HEK293 (cell line): ENCODE measurements at regions not wholly inside any gene's neighbourhood (a gene's known extent, or its start where the extent isn't known, plus 50 kb on each side); places are given as distances from the start of the nearest gene placed in this dataset.

Experiments
- CTCF ChIA-PET: fragments of 350-600 bp; formaldehyde crosslinking; extraction: SDS; loops from one replicate; lab custom pipeline; 2021; ENCODE audit warnings: antibody characterized with exemption; lab: Yijun Ruan, JAX
- POLR2A ChIA-PET: fragments of 300-600 bp; formaldehyde crosslinking; extraction: SDS; loops from one replicate; lab custom pipeline; 2020; ENCODE audit warnings: antibody characterized with exemption, inconsistent platforms; lab: Yijun Ruan, JAX
- H3K27ac ChIP-seq: fragments of 200-500 bp; sonication (Bioruptor generic); 2 replicates; pipeline ENCODE4 v1.5.1; 2014; ENCODE audit warnings: low read depth, low read length, control low read depth, inconsistent platforms; ENCODE audit errors: extremely low read depth
- H3K36me3 ChIP-seq, 2 experiments: fragments of 200-500 bp in 1 of 2; sonication (Bioruptor generic) in 1 of 2; 1 replicate in 1 of 2; 2 replicates in 1 of 2; pipeline ENCODE4 v1.5.1; 2014 to 2017; ENCODE audit warnings: inconsistent platforms in 2 of 2, low read length in 2 of 2; ENCODE audit not compliant: control insufficient read depth in 2 of 2, insufficient read depth in 1 of 2
- H3K4me1 ChIP-seq: fragments of 200-500 bp; sonication (Bioruptor generic); 2 replicates; pipeline ENCODE4 v1.5.1; 2014; ENCODE audit warnings: mild to moderate bottlenecking, low read length, inconsistent platforms; ENCODE audit not compliant: control insufficient read depth, insufficient read depth
- H3K4me3 ChIP-seq: 2 replicates; pipeline ENCODE4 v1.5.1; 2011; ENCODE audit warnings: low read depth, mild to moderate bottlenecking, control low read depth, low read length, moderate library complexity
- H3K9me3 ChIP-seq: fragments of 200-500 bp; sonication (Bioruptor generic); 2 replicates; pipeline ENCODE4 v1.5.1; 2014; ENCODE audit warnings: low read depth, low read length, inconsistent platforms; ENCODE audit not compliant: control insufficient read depth, insufficient read depth
- EGR2 ChIP-seq: fragments of 450-650 bp; formaldehyde crosslinking; IDR thresholded peaks from 2 replicates; pipeline ENCODE4 v1.5.1; 2016; ENCODE audit warnings: low read depth, missing biosample characterization, missing genetic modification characterization
- KLF7 ChIP-seq: fragments of 450-650 bp; formaldehyde crosslinking; IDR thresholded peaks from 2 replicates; pipeline ENCODE4 v1.5.1; 2016; ENCODE audit warnings: missing biosample characterization, missing genetic modification characterization, borderline replicate concordance
- MZF1 ChIP-seq: fragments of 450-650 bp; formaldehyde crosslinking; IDR thresholded peaks from 2 replicates; pipeline ENCODE4 v1.5.1; 2017; ENCODE audit warnings: missing biosample characterization, missing genetic modification characterization, borderline replicate concordance
- SETDB1 ChIP-seq: IDR thresholded peaks from one replicate; pipeline ENCODE4 v1.6.1; 2017; ENCODE audit warnings: mild to moderate bottlenecking, low read length, moderate library complexity, mixed read lengths; ENCODE audit not compliant: insufficient read length
- ZBTB11 ChIP-seq: fragments of 450-650 bp; formaldehyde crosslinking; conservative IDR thresholded peaks from 2 replicates; pipeline ENCODE4 v1.5.1; 2016; ENCODE audit warnings: low read depth, missing biosample characterization, missing genetic modification characterization
- ZBTB17 ChIP-seq: fragments of 450-650 bp; formaldehyde crosslinking; IDR thresholded peaks from 2 replicates; pipeline ENCODE4 v1.5.1; 2016; ENCODE audit warnings: missing biosample characterization, missing genetic modification characterization
- ZFHX2 ChIP-seq: fragments of 450-650 bp; formaldehyde crosslinking; conservative IDR thresholded peaks from 2 replicates; pipeline ENCODE4 v1.5.1; 2016; ENCODE audit warnings: missing biosample characterization, missing genetic modification characterization
- ZIC2 ChIP-seq: fragments of 450-650 bp; formaldehyde crosslinking; IDR thresholded peaks from 2 replicates; pipeline ENCODE4 v1.5.1; 2016; ENCODE audit warnings: missing biosample characterization, missing genetic modification characterization
- ZNF133 ChIP-seq: fragments of 450-650 bp; formaldehyde crosslinking; IDR thresholded peaks from 2 replicates; pipeline ENCODE4 v1.5.1; 2016; ENCODE audit warnings: missing biosample characterization, missing genetic modification characterization
- ZNF175 ChIP-seq: fragments of 450-650 bp; formaldehyde crosslinking; IDR thresholded peaks from 2 replicates; pipeline ENCODE4 v1.5.1; 2016; ENCODE audit warnings: missing biosample characterization, missing genetic modification characterization
- ZNF221 ChIP-seq: fragments of 450-650 bp; formaldehyde crosslinking; IDR thresholded peaks from 2 replicates; pipeline ENCODE4 v1.5.1; 2017; ENCODE audit warnings: missing biosample characterization, missing genetic modification characterization, borderline replicate concordance
- ZNF37A ChIP-seq: fragments of 450-650 bp; IDR thresholded peaks from 2 replicates; pipeline ENCODE4 v1.5.1; 2018; ENCODE audit warnings: missing biosample characterization, missing genetic modification characterization
- ZNF394 ChIP-seq: fragments of 450-650 bp; formaldehyde crosslinking; IDR thresholded peaks from 2 replicates; pipeline ENCODE4 v1.5.1; 2016; ENCODE audit warnings: missing biosample characterization, missing genetic modification characterization, mild to moderate bottlenecking, moderate library complexity, borderline replicate concordance
- ZNF473 ChIP-seq: fragments of 450-650 bp; formaldehyde crosslinking; IDR thresholded peaks from 2 replicates; pipeline ENCODE4 v1.5.1; 2017; ENCODE audit warnings: missing biosample characterization, missing genetic modification characterization
- ZNF514 ChIP-seq: fragments of 450-650 bp; formaldehyde crosslinking; IDR thresholded peaks from 2 replicates; pipeline ENCODE4 v1.5.1; 2016; ENCODE audit warnings: missing biosample characterization, missing genetic modification characterization
- ZNF585B ChIP-seq: fragments of 450-650 bp; formaldehyde crosslinking; IDR thresholded peaks from 2 replicates; pipeline ENCODE4 v1.5.1; 2016; ENCODE audit warnings: missing biosample characterization, missing genetic modification characterization
- ZNF747 ChIP-seq: fragments of 450-650 bp; formaldehyde crosslinking; IDR thresholded peaks from 2 replicates; pipeline ENCODE4 v1.5.1; 2016; ENCODE audit warnings: missing biosample characterization, missing genetic modification characterization
- ZNF785 ChIP-seq: fragments of 450-650 bp; formaldehyde crosslinking; IDR thresholded peaks from 2 replicates; pipeline ENCODE4 v1.5.1; 2016; ENCODE audit warnings: missing biosample characterization, missing genetic modification characterization
- ZNF830 ChIP-seq: fragments of 450-650 bp; IDR thresholded peaks from 2 replicates; pipeline ENCODE4 v1.5.0; 2018; ENCODE audit warnings: missing biosample characterization, missing genetic modification characterization, low read depth, mild to moderate bottlenecking, moderate library complexity
- TF ChIP-seq, protein P1 (sequence below): fragments of 450-650 bp; formaldehyde crosslinking; optimal IDR thresholded peaks from 2 replicates; pipeline ENCODE3; 2016; ENCODE audit warnings: missing biosample characterization, mild to moderate bottlenecking, missing genetic modification characterization
- TF ChIP-seq, protein P2 (sequence below): fragments of 450-650 bp; IDR thresholded peaks from 2 replicates; pipeline ENCODE4 v1.5.1; 2018; ENCODE audit warnings: missing biosample characterization, missing genetic modification characterization

DNA sequence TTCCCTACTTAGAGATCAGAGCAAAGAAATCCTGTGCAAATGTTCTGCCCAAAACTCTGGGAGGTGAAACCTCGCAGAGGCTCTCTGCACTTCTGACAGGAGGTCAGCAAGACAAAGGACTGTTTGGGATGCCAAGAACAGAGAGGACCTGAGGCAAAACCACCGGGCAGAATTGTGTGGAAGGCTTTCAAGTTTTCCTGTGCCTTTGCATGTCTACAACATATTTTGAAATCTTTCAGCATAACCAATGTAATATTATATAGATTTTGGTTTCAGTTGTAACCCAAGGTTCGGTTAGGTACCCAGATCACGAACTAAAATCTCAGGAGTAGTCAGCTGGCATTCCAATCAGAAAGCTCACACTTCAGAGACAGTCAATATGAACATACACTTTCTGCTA lies 99.4 kb upstream of the PLEKHA5 start:
- H3K4me3 ChIP-seq = no peak overlapping the region
- H3K36me3 ChIP-seq = no peaks in the 10 kb centered on the region
- POLR2A ChIA-PET = no interaction called here
- TF ChIP-seq MZF1 (tag by site-specific recombination) = no peak
- TF ChIP-seq EGR2 = no peak
- no peak for TF ChIP-seq ZBTB11 (tag by site-specific recombination)
- TF ChIP-seq ZIC2 = no peak
- TF ChIP-seq ZNF221 = no peak
- no peak for TF ChIP-seq ZNF830 (tag by site-specific recombination)
- TF ChIP-seq ZBTB17 (tag by site-specific recombination) = no peak
- no peak for TF ChIP-seq ZNF585B (tag by site-specific recombination)
- TF ChIP-seq KLF7 (tag by site-specific recombination) = no peak
- no peak for TF ChIP-seq ZNF473 (tag by site-specific recombination)
- no peak overlapping the region for H3K27ac ChIP-seq
- CTCF ChIA-PET = interaction anchor here (0.7 to 1.2 kb wide), 2 partner anchors 8 to 11 kb away, joined by 3 read pairs; no protein-coding TSS in a partner anchor
- no peaks in the 10 kb centered on the region for H3K4me1 ChIP-seq
- no peaks in the 10 kb centered on the region for H3K9me3 ChIP-seq

DNA sequence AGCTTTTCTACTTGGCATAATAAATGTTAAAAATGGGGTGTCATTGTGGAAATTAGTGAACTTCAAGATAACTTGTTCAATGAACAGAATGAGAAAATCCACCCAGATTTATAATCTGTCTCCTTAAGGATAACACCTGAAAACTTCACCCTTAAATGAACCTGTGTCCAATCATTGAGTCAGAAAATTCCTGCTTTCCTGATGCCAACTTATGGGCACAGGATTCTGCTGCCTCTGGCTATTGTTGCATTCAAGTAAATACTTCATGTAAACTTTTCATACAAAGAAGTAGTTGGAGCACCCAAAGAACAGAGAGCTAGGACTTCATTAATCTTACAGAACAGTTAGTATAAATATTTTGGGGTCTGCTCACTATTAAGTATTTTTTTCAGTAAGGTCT lies 98.9 kb upstream of the PLEKHA5 start:
- Histone ChIP-seq H3K4me3 (no peak overlapping the region), H3K36me3 (no peaks in the 10 kb centered on the region)
- CTCF ChIA-PET = interaction anchor here (0.7 to 1.2 kb wide), 2 partner anchors 8 to 11 kb away, joined by 3 read pairs; no protein-coding TSS in a partner anchor
- no peak for TF ChIP-seq ZFHX2 (tag by site-specific recombination)
- TF ChIP-seq ZNF514 (tag by site-specific recombination) = no peak
- no peak for TF ChIP-seq ZNF785
- no peak for TF ChIP-seq ZNF133
- no peak for TF ChIP-seq SETDB1
- TF ChIP-seq ZNF37A (tag by site-specific recombination) = no peak
- TF ChIP-seq ZNF175 (tag by site-specific recombination) = no peak
- TF ChIP-seq, protein P1, sequence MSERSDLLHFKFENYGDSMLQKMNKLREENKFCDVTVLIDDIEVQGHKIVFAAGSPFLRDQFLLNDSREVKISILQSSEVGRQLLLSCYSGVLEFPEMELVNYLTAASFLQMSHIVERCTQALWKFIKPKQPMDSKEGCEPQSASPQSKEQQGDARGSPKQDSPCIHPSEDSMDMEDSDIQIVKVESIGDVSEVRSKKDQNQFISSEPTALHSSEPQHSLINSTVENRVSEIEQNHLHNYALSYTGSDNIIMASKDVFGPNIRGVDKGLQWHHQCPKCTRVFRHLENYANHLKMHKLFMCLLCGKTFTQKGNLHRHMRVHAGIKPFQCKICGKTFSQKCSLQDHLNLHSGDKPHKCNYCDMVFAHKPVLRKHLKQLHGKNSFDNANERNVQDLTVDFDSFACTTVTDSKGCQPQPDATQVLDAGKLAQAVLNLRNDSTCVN (tag by site-specific recombination) = no peak
- TF ChIP-seq, all 188 proteins: peak for 0
- Histone ChIP-seq H3K9me3 (no peaks in the 10 kb centered on the region), H3K27ac (no peak overlapping the region), H3K4me1 (no peaks in the 10 kb centered on the region)
- POLR2A ChIA-PET = no interaction called here

- POLR2A ChIA-PET = interaction anchor here (0.6 kb wide), 1 partner anchor 30 kb away, joined by 3 read pairs; no protein-coding TSS in a partner anchor
Measured at GRCh38 chr12:19031032-19031431, 98.5 kb upstream of the PLEKHA5 start.

More at GRCh38 chr12:19031032-19031431, 98.5 kb upstream of the PLEKHA5 start:
- no peak overlapping the region for H3K27ac ChIP-seq
- H3K4me1 ChIP-seq = no peaks in the 10 kb centered on the region
- CTCF ChIA-PET = no interaction called here
- no peaks in the 10 kb centered on the region for H3K9me3 ChIP-seq
- no peak for TF ChIP-seq ZNF830 (tag by site-specific recombination)
- TF ChIP-seq ZNF747 (tag by site-specific recombination) = no peak
- no peak for TF ChIP-seq ZNF585B (tag by site-specific recombination)
- no peak for TF ChIP-seq ZNF394 (tag by site-specific recombination)
- TF ChIP-seq, protein P2, sequence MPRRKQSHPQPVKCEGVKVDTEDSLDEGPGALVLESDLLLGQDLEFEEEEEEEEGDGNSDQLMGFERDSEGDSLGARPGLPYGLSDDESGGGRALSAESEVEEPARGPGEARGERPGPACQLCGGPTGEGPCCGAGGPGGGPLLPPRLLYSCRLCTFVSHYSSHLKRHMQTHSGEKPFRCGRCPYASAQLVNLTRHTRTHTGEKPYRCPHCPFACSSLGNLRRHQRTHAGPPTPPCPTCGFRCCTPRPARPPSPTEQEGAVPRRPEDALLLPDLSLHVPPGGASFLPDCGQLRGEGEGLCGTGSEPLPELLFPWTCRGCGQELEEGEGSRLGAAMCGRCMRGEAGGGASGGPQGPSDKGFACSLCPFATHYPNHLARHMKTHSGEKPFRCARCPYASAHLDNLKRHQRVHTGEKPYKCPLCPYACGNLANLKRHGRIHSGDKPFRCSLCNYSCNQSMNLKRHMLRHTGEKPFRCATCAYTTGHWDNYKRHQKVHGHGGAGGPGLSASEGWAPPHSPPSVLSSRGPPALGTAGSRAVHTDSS (tag by site-specific recombination) = no peak
- no peak overlapping the region for H3K4me3 ChIP-seq
- no peaks in the 10 kb centered on the region for H3K36me3 ChIP-seq
